Prostate gland (tissue), 2 donors: ENCODE measurements at regions not wholly inside any gene's neighbourhood (a gene's known extent, or its start where the extent isn't known, plus 50 kb on each side); places are given as distances from the start of the nearest gene placed in this dataset.

Source experiments
- DNase-seq: peaks from one replicate; pipeline ENCODE4 v3.0.0-alpha.2; 2019; ENCODE audit warnings: low spot score
- H3K27ac ChIP-seq, 2 donors: fragments of 200-600 bp; sonication (generic); 2 replicates each; pipeline ENCODE4 v1.5.1; 2017 to 2019
- H3K27me3 ChIP-seq: fragments of 200-600 bp; sonication (generic); replicated peaks from 2 replicates; pipeline ENCODE4 v1.5.1; 2019; ENCODE audit not compliant: insufficient read depth
- H3K36me3 ChIP-seq, 2 donors: fragments of 200-600 bp; sonication (generic); 1 replicate in 1 of 2; 2 replicates in 1 of 2; pipeline versions ENCODE4 v1.5.1 to v1.8.1; 2017 to 2019
- H3K4me1 ChIP-seq: fragments of 200-600 bp; sonication (generic); replicated peaks from 2 replicates; pipeline ENCODE4 v1.5.1; 2019
- H3K4me3 ChIP-seq, 2 donors: fragments of 200-600 bp; sonication (generic); 2 replicates each; pipeline ENCODE4 v1.5.1; 2017 to 2019
- H3K9me3 ChIP-seq: fragments of 200-600 bp; sonication (generic); 2 replicates; pipeline ENCODE4 v1.5.1; 2017
- POLR2A ChIP-seq: fragments of 450-650 bp; IDR thresholded peaks from one replicate; pipeline ENCODE4 v1.6.1; 2016; ENCODE audit warnings: antibody characterized with exemption, mild to moderate bottlenecking
- POLR2AphosphoS5 ChIP-seq: sonication (generic); formaldehyde crosslinking; IDR thresholded peaks from one replicate; pipeline ENCODE4 v1.6.1; 2017; ENCODE audit warnings: antibody characterized with exemption
- WGBS: methylation state at CpG from one replicate; pipeline ENCODE4 v1.1.5; 2018; 5-methylcytosine and 5-hydroxymethylcytosine counted together
- intact Hi-C: fragments of 100-400 bp; cut with DNase I; formaldehyde crosslinking; loops from one replicate; pipeline ENCODE4 v1.14.2; 2022
- TF ChIP-seq, protein P1 (sequence below), 4 experiments: fragments of 200-600 bp in 2 of 4; fragments of 450-650 bp in 2 of 4; sonication (generic) in 2 of 4; IDR thresholded peaks; 1 replicate in 3 of 4; 2 replicates in 1 of 4; pipeline ENCODE4 v1.5.1; 2016 to 2019; ENCODE audit warnings: antibody characterized with exemption in 4 of 4, mild to moderate bottlenecking in 2 of 4, moderate library complexity in 2 of 4

DNA sequence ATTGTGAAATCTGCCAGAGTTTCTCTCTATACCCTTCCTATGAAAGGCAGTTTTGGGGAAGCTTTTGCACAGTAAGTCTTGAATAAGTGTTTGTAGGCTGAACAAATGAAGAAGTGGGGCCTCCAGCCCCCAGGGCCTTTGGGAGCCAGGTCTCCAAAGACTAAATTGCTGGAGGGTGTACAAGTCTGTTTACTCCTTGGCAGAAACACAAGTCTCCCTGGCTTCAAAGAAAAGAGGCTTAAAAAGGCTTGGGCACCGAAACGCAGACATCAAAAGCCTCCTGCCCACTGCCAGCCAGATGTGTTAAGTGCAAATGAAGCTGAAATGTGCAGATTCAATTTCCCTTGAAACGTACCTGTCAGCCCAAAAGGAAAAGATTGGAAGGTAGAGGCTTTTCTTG lies 146.3 kb downstream of the TMEM132E start:
- peaks cover 3% of the 10 kb centered on the region for H3K27me3 ChIP-seq
- TF ChIP-seq POLR2AphosphoS5 = no peak
- TF ChIP-seq, protein P1, sequence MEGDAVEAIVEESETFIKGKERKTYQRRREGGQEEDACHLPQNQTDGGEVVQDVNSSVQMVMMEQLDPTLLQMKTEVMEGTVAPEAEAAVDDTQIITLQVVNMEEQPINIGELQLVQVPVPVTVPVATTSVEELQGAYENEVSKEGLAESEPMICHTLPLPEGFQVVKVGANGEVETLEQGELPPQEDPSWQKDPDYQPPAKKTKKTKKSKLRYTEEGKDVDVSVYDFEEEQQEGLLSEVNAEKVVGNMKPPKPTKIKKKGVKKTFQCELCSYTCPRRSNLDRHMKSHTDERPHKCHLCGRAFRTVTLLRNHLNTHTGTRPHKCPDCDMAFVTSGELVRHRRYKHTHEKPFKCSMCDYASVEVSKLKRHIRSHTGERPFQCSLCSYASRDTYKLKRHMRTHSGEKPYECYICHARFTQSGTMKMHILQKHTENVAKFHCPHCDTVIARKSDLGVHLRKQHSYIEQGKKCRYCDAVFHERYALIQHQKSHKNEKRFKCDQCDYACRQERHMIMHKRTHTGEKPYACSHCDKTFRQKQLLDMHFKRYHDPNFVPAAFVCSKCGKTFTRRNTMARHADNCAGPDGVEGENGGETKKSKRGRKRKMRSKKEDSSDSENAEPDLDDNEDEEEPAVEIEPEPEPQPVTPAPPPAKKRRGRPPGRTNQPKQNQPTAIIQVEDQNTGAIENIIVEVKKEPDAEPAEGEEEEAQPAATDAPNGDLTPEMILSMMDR (IDR thresholded peaks at IDR 0.05) = no peak
- no peak for TF ChIP-seq POLR2A
- H3K36me3 ChIP-seq = no peaks in the 10 kb centered on the region
- intact Hi-C loops = no loop called here
- H3K4me1 ChIP-seq = no peaks in the 10 kb centered on the region
- WGBS = 38% methylated on average over 3 of the region's 3 CpGs
- no peak overlapping the region for H3K4me3 ChIP-seq
- H3K9me3 ChIP-seq = no peaks in the 10 kb centered on the region
- H3K27ac ChIP-seq = no peak overlapping the region
- DNase-seq = no peak

DNA sequence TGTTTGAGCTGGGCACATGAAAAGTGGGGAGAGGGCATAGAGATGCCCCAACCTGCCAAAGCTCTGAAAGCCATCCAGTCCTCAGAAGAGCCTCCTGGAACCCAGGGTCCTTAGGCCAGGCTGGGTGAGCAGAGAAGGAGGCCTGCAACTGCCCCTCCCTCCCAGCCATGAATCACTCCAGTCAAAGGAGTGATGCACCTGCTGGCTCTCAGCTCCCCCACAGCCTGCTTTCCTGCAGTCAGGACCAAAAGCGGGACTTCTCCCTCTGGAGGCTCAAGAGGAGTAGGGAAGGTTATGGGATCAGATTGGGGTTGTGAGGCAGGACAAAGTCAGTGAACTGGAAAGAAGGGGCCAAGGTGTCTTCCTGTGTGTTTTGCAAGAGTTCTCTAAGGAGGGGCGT lies 145.6 kb downstream of the TMEM132E start:
- 48% methylated on average over 2 of the region's 2 CpGs for WGBS
- intact Hi-C loops = no loop called here
- no peak for TF ChIP-seq POLR2A
- TF ChIP-seq POLR2AphosphoS5 = no peak
- TF ChIP-seq, protein P1 (IDR thresholded peaks at IDR 0.05) = no peak

DNA sequence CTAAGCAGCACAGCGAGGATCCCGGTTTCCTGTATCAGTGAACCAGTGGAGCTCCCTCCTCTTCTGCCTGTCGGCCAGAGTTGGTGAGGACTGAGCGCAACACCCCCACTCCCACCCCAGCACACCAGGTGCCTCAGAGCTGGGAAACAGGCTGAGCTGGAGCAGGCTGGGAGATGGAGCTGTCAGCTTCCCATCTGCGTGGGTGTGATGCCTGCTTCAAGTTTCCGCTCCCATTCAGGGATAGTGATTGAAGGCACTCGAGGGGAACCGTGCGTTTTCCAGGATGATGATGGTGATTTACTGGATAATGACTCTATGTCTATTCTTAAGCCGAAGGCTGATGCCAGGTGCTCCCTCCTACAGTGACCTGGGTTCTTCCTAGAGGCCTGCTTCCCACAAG lies 144.5 kb downstream of the TMEM132E start:
- Histone ChIP-seq H3K27me3 (peaks cover 3% of the 10 kb centered on the region), H3K9me3 (no peaks in the 10 kb centered on the region), H3K4me3 (no peak overlapping the region), H3K36me3 (no peaks in the 10 kb centered on the region), H3K27ac (no peak overlapping the region), H3K4me1 (no peaks in the 10 kb centered on the region)
- no peak for DNase-seq
- TF ChIP-seq POLR2A = no peak
- TF ChIP-seq, protein P1 (IDR thresholded peaks at IDR 0.05) = no peak
- no peak for TF ChIP-seq POLR2AphosphoS5
- intact Hi-C loops = no loop called here
- WGBS = 72% methylated on average over 10 of the region's 10 CpGs

More for the DNA sequence above, 145.6 kb downstream of the TMEM132E start:
- Histone ChIP-seq H3K4me3 (no peak overlapping the region), H3K36me3 (no peaks in the 10 kb centered on the region), H3K4me1 (no peaks in the 10 kb centered on the region), H3K27ac (no peak overlapping the region), H3K9me3 (no peaks in the 10 kb centered on the region), H3K27me3 (peaks cover 3% of the 10 kb centered on the region)
- DNase-seq = no peak

DNA sequence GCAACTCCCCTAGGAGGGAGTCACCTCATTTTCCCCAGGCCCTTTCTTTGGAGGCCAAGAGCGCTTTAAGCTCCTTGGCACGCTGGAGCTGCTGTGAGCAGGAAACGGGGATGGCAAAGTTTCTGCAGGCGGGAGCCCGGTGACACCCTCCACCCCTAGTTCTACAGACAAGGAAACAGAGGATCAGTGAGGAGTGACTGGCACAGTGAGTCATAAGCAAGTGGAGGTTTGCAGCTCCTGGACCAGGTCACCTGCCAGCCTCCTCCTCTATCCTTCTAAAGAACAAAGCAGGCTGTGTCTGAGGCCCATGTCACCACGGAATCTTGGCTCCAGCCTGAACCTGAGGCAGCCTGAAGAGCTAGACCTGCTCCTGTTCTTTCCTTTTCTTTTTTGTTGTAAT lies 141.9 kb downstream of the TMEM132E start:
- peak; percentile 7 for DNase-seq
- intact Hi-C loops = no loop called here
- TF ChIP-seq POLR2A = no peak
- no peak for TF ChIP-seq POLR2AphosphoS5
- TF ChIP-seq, protein P1 (IDR thresholded peaks at IDR 0.05) = no peak
- no peaks in the 10 kb centered on the region for H3K4me1 ChIP-seq
- H3K27ac ChIP-seq = no peak overlapping the region
- H3K9me3 ChIP-seq = no peaks in the 10 kb centered on the region
- no peaks in the 10 kb centered on the region for H3K36me3 ChIP-seq
- no peak overlapping the region for H3K4me3 ChIP-seq
- 66% methylated on average over 6 of the region's 6 CpGs for WGBS
- H3K27me3 ChIP-seq = peaks cover 3% of the 10 kb centered on the region

DNA sequence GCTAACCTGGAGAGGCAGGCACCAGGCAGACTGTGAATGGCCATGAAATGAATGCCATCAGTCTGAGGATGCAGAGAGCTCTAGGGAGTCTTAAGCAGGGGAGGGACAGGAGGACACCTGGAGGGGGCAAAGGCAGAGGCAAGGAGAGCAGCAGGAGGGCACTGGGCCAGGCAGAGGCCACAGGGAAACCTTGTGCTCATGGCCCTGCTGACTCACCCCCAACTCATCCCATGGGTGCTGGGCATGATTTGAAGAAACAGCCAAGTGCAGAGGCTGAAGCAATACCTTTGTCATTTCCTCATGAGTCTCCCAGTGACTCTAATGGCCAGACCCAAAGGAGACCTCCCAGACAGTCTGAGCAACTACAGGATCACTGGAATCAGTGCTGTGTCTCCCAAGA lies 141.4 kb downstream of the TMEM132E start:
- H3K4me3 ChIP-seq = no peak overlapping the region
- H3K27ac ChIP-seq = no peak overlapping the region
- no peaks in the 10 kb centered on the region for H3K36me3 ChIP-seq
- no peak for DNase-seq
- no peaks in the 10 kb centered on the region for H3K9me3 ChIP-seq
- H3K4me1 ChIP-seq = no peaks in the 10 kb centered on the region
- TF ChIP-seq POLR2AphosphoS5 = no peak
- TF ChIP-seq POLR2A = no peak
- TF ChIP-seq, protein P1 (IDR thresholded peaks at IDR 0.05) = no peak
- intact Hi-C loops = no loop called here
- H3K27me3 ChIP-seq = peaks cover 3% of the 10 kb centered on the region
